ENCODE measurements at regions not wholly inside any gene's neighbourhood (a gene's known extent, or its start where the extent isn't known, plus 50 kb on each side); places are given as distances from the start of the nearest gene placed in this dataset.

GRCh38 chr14:26856876-26857518, 259.2 kb upstream of the NOVA1 start:
- no peak for DNase-seq

GRCh38 chr14:26859483-26859882, 261.6 kb upstream of the NOVA1 start:
- no peak for DNase-seq

- no peak for DNase-seq
These were observed 262.3 kb upstream of the NOVA1 start for GRCh38 chr14:26860111-26860510.

- peak; percentile 38 for DNase-seq
These were observed 265.9 kb upstream of the NOVA1 start for GRCh38 chr14:26863736-26864135.

DNA sequence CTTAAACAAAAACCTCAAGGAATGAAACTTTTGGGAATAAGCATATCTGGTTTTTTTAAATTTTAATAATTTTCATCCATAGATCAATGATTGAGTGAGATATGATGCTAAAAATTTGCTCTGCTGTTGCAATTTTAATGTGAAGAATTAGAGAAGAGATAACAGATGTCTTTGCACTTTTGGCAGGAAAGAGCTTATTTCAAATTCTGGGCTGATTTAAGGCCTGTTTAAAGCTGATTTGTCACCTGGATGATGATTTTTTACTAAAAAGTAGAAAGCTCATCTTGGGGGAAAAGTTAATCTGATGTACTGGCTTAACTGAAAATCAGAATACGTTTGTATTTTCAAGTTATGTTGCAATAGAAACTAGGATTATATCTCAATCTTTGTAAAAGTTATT, 268.9 kb upstream of the NOVA1 start:
- DNase-seq: no peak

GRCh38 chr14:26867171-26867757, 269.4 kb upstream of the NOVA1 start:
- DNase-seq: peak; percentile 64

GRCh38 chr14:26870096-26870495, 272.3 kb upstream of the NOVA1 start:
- no peak for DNase-seq

DNA sequence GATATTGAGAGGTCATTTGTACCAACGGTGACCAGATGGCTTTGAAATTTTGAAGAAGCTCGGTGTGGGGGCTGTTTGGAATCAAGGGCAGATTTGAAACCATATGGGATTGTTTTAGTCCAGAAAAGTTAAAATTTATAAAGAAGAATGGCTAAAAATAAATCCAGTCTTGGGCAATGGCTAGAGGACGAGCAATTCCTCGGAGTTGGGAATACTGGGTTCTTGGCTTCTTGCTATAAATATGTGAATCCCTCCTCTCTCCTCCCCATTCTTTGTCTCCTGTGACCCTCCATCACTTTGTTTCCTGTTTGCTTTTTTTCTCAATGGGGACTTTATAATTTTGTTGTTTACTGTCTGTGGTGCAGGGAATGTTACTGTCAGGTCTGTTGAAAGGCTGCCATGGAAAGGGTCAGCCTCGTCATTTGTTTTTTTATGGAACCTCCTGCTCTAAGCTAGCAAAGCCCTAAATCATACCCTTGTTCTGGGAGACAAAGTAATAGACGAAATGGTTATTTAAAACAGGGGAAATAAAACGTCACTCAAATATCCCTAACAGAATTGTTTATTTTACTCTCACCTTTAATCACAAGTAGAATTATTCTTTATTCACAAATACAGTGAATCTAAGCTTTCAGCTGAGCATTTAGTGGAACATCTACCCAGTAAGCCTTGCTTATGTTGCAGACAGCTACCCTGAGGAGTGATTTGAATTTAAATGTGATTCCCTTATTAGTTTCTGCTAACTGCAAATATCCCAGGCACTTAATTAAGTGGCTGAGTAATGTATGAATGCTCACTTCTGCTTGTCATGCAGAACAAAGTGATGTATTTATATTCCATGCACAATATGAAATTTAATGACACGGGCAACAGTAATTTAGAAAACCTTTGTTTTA, 273.1 kb upstream of the NOVA1 start:
- DNase-seq: no peak

DNA sequence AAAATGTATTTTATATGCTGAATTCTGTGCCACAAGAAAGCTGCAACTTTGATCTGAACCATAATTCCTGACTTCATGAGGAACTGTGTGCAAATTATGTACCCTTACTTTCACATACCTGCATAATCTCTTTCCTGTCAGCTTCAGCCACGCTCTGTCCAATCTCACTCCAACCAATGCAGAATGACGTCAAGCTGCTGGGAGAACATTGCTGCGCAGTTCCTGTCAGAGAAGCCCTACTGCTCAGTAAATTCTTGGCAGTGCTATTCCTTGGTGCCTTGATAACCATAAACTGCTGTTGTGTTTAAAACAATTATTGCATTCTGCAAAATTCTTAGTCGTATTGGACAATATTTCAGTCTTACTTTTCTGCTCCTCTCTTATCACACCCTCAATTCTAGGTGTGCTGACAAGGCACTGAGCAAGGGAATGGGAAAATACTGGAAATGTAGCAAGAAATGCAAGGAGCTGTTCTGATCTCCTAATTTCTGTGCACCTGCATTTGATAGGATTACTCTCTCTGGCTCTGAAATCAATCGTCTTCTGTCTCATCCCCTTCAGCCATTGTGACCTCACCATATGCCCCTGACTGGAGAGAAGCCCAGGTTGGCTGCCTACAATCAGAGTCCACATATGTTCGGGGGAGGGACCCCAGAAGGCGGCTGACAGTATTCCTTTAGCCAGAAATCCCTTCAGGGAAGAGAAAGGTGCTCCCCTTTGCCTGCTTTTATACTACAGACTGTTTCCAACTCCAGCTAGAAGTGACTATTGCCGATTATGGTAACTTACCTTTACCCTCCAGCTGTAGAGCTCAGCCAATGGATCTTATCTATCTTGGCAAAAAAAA, 274.9 kb upstream of the NOVA1 start:
- no peak for DNase-seq

DNA sequence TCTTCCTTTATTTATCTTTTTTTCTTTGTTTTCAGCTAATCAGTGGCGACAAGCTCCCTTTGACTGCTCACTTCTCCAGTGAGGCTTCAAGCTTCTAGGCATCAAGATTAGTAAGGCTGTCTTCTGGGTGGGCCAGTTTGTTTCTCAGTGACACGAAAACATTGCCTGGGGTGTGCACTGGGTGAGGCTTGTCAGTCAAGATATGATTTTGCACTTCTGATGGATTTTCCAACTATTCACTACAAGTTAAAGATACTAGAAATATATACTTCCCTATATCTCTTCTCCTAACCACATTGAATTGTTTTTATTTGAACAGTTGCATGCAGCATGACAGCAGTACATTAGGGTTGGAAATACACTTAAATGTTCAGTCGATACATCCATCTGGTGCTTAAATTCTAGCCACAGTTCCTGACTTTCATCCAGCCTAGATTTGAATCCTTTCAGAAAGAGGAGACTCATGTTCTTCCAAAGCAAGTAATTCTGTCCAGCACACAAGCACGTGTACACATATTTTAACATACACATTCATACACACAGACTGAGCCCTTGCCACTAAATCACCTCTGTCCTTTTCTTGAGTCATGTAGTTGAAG, 275.6 kb upstream of the NOVA1 start:
- DNase-seq: no peak

- no peak for DNase-seq
These were observed 290.0 kb upstream of the NOVA1 start for GRCh38 chr14:26887847-26888246.

DNA sequence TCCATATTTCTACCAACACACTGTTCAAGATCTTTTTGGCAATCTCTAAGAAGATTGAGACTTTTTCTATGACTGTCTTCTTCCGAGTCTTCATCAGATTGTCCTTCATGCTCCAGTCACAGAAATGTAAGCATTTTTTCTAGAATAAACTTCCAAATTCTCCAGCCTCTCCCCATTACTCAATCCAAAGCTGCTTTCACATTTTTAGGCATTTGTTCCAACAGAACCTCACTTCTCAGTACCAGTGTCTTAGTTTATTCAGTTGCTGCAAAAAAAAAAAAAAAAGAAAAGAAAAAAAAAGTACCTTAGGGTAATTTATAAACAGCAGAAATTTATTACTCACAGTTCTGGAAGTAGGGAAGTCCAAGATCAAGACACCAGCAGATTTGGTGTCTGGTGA, 290.8 kb upstream of the NOVA1 start:
- DNase-seq: no peak

GRCh38 chr14:26896447-26896846, 298.6 kb upstream of the NOVA1 start:
- no peak for DNase-seq

- DNase-seq: peak; percentile 36
These were observed 299.4 kb upstream of the NOVA1 start for GRCh38 chr14:26897196-26897595.

DNA sequence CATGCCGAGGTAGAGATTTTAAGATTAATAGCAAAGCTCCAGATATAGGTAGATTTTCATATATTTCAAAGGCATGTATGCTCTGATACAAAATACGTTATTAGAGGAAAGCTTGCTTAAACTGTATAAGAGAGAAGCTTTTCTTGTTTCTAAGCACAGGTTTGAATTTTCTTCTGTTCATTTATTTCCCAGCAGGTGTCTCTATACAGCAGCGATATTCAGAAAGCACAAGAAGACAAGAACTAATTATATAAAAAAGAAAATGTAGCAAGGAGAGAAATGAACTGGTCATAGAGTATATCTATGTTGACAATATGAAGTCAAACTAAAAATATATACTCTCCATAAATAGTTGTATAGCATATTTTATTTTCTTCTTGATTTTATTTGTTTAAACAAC, 307.4 kb upstream of the NOVA1 start:
- DNase-seq: no peak

DNA sequence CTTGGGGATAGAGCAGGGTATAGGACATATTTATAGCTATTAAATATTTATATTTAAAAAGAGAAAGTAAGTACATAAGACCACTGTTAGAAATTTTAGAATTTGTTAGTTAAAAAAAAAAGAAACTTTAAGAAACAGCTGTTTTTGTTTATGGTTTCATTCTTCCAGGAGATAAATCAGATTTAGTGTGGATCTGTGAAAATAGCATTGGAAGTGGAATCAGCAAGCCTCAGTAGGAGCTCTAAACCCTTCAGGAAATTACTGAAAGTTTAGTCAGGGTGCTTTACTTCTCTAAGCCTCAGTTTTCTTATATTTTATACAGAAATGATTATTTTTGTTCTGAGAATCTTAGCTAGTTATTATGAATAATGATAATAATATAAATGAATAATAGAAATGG, 316.0 kb upstream of the NOVA1 start:
- DNase-seq: no peak

DNA sequence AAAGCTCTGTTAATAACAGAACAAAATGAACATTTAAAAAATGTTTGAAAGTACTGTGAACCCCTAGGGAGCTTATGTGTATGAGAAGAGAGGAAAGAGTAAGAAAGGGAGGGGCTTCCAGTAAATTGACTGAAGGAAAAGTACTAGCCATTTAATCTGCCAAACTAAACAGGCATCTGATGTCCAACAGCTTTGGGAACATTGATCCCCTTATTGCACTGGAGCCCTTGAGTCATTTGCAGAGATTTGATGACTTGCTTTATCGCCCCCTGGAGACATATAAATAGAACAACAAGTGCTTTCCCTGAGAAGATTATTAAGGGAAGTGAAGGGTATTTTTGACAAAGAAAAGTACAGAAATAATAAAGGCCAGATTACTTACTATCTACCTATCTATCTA, 319.3 kb upstream of the NOVA1 start:
- peak; percentile 9 for DNase-seq

DNA sequence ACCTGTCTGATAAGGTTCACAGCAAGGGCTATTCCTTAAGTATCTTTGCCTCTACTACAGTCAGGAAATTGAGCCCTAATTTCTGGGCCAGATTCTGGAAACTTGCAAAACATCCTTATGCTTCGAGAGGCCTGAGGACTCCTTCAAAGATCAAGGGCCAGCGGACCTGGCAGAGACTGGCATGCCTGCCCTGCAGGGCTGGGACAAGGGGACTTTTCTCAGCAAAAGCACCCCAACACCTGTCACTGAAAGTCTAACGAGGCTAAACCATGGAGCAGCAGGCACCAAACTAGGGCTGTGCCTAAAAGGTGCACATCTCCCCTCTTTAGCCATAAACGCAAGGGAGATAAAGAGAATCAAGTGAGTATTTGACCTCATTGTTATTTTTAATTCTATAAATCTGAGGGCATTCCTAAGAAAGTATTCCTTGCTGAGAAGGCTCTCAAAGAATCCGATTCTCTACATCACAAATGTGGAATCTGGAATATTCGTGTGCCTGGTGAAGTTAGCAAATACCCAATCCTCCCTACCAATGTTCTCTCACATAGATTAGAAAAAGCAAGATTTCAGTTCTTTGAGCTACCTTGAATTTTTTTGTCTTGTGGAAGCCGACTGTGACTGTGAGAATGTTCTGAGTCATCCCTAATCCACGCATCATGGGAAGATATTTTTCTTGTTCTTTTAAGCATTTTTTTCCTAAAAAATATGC, 328.2 kb upstream of the NOVA1 start:
- peak; percentile 10 for DNase-seq

GRCh38 chr14:26926585-26926984, 328.8 kb upstream of the NOVA1 start:
- peak; percentile 5 for DNase-seq

GRCh38 chr14:26928019-26928418, 330.2 kb upstream of the NOVA1 start:
- DNase-seq: no peak

DNA sequence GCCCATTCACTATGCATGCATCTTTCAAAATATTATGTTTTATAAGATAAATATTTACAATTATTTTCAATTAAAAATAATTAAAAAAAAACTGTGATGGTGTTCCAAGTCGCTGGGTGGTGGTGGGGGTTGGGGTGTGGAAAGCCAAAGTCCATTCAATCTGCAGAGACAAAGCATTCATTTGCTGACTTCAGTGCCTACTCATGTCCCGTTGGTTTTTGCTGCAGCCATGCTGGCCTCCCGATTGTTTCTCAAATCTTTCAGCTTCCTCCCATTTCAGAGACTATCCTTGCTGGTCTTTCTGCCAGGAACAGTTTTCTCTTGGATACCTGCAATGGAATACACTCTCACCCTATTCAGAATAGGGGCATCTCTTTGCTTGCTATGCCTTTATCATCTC, 331.5 kb upstream of the NOVA1 start:
- DNase-seq: no peak

DNA sequence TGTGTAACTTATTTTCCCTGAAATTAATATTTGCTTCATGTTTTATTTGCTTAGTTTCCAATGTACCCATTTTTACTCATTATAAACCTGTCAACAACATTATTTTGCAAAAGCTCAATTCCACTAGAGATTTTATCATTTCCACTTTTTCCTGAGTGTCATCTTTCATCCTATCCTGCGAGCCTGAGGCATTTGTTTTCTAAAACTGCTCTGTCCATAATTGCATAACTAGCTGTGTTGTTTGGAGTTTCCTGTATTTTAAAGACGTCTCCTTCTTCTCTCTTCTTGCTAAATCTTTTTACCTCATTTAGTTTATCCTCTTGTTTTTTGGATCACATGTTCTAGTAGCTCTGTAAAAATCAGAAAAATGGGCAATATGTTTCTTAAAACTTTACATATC, 332.7 kb upstream of the NOVA1 start:
- no peak for DNase-seq

All from kidney glomerular epithelial cell (primary cell).